ENCODE measurements at regions not wholly inside any gene's neighbourhood (a gene's known extent, or its start where the extent isn't known, plus 50 kb on each side); places are given as distances from the start of the nearest gene placed in this dataset.

DNA sequence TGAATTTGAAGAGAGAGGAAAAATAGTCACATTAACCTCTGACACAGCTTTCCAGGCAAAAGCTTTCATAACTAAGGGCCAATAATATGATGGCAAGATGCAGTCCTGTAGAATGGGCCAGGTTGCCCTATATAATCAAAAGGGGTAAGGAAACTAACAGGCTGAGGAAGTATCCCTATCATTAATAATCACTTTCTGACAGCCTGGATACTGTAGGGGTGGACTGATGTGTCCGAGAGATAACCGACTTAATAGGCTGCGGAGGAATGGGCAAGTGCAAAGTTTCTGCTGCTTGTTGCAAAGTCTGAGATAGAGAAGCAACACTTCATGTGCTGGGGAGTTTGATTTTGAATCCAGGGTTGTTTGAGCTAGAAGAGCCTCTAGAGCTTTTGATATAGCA, 94.8 kb downstream of the DNAAF6 start:
- TF ChIP-seq EZH2 (IDR thresholded peaks at IDR 0.05; ENCODE audit: low read depth, low read length, severe bottlenecking): no peak
- TF ChIP-seq, protein P1, sequence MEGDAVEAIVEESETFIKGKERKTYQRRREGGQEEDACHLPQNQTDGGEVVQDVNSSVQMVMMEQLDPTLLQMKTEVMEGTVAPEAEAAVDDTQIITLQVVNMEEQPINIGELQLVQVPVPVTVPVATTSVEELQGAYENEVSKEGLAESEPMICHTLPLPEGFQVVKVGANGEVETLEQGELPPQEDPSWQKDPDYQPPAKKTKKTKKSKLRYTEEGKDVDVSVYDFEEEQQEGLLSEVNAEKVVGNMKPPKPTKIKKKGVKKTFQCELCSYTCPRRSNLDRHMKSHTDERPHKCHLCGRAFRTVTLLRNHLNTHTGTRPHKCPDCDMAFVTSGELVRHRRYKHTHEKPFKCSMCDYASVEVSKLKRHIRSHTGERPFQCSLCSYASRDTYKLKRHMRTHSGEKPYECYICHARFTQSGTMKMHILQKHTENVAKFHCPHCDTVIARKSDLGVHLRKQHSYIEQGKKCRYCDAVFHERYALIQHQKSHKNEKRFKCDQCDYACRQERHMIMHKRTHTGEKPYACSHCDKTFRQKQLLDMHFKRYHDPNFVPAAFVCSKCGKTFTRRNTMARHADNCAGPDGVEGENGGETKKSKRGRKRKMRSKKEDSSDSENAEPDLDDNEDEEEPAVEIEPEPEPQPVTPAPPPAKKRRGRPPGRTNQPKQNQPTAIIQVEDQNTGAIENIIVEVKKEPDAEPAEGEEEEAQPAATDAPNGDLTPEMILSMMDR (IDR thresholded peaks at IDR 0.05; ENCODE audit: control extremely low read depth in 1 of 3, insufficient read depth in 1 of 3, low read depth in 1 of 3, low read length in 3 of 3): no peak

Data from H1 (cell line).